ENCODE measurements at regions not wholly inside any gene's neighbourhood (a gene's known extent, or its start where the extent isn't known, plus 50 kb on each side); places are given as distances from the start of the nearest gene placed in this dataset.

- DNase-seq (ENCODE audit: extremely low spot score): no peak
- ChIA-PET CTCF (no interaction called here), POLR2A (no interaction called here)
Observed at GRCh38 chr14:29352706-29353080, 575.0 kb downstream of the PRKD1 start.

GRCh38 chr14:29353513-29353912 lies 574.1 kb downstream of the PRKD1 start:
- TF ChIP-seq CTCF (IDR thresholded peaks at IDR 0.05; ENCODE audit: control extremely low read depth, extremely low read depth, low read depth, missing control alignments): no peak
- no peak for DNase-seq (ENCODE audit: extremely low spot score)
- ChIA-PET CTCF (no interaction called here), POLR2A (no interaction called here)

More at GRCh38 chr14:29352706-29353080, 575.0 kb downstream of the PRKD1 start:
- TF ChIP-seq CTCF (IDR thresholded peaks at IDR 0.05; ENCODE audit: control extremely low read depth, extremely low read depth, low read depth, missing control alignments): no peak

GRCh38 chr14:29354486-29354885 lies 573.2 kb downstream of the PRKD1 start:
- ChIA-PET CTCF (interaction anchor here (1.6 kb wide), 1 partner anchor 10 kb away, joined by 7 read pairs; no protein-coding TSS in a partner anchor), POLR2A (no interaction called here)
- DNase-seq (ENCODE audit: extremely low spot score): no peak
- no peak for TF ChIP-seq CTCF (IDR thresholded peaks at IDR 0.05; ENCODE audit: control extremely low read depth, extremely low read depth, low read depth, missing control alignments)

GRCh38 chr14:29355331-29355730 lies 572.3 kb downstream of the PRKD1 start:
- CTCF ChIA-PET: interaction anchor here (1.1 to 1.6 kb wide), 2 partner anchors 9 to 23 kb away, joined by 3 to 7 read pairs; no protein-coding TSS in a partner anchor
- no peak for DNase-seq (ENCODE audit: extremely low spot score)
- POLR2A ChIA-PET: no interaction called here
- no peak for TF ChIP-seq CTCF (IDR thresholded peaks at IDR 0.05; ENCODE audit: control extremely low read depth, extremely low read depth, low read depth, missing control alignments)

GRCh38 chr14:29355846-29356245 lies 571.8 kb downstream of the PRKD1 start:
- no peak for TF ChIP-seq CTCF (IDR thresholded peaks at IDR 0.05; ENCODE audit: control extremely low read depth, extremely low read depth, low read depth, missing control alignments)
- no peak for DNase-seq (ENCODE audit: extremely low spot score)
- ChIA-PET POLR2A (no interaction called here), CTCF (interaction anchor here (1.1 to 1.6 kb wide), 2 partner anchors 9 to 23 kb away, joined by 3 to 7 read pairs; no protein-coding TSS in a partner anchor)

GRCh38 chr14:29360656-29361055 lies 567.0 kb downstream of the PRKD1 start:
- DNase-seq (ENCODE audit: extremely low spot score): no peak
- CTCF ChIA-PET: no interaction called here
- POLR2A ChIA-PET: no interaction called here
- no peak for TF ChIP-seq CTCF (IDR thresholded peaks at IDR 0.05; ENCODE audit: control extremely low read depth, extremely low read depth, low read depth, missing control alignments)

- POLR2A ChIA-PET: no interaction called here
- no peak for TF ChIP-seq CTCF (IDR thresholded peaks at IDR 0.05; ENCODE audit: control extremely low read depth, extremely low read depth, low read depth, missing control alignments)
- CTCF ChIA-PET: no interaction called here
- no peak for DNase-seq (ENCODE audit: extremely low spot score)
Observed at GRCh38 chr14:29370024-29370423, 557.6 kb downstream of the PRKD1 start.

Data from GM10248 (cell line).